K562 (cell line): ENCODE measurements at regions not wholly inside any gene's neighbourhood (a gene's known extent, or its start where the extent isn't known, plus 50 kb on each side); places are given as distances from the start of the nearest gene placed in this dataset.

Experiments used
- ATAC-seq: fragments of 200-7000 bp; cut with Tn5 transposase; 3 replicates; pipeline ENCODE4 v1.9.1; 2020; ENCODE audit warnings: moderate library complexity
- BruUV-seq: library from RNA; stranded (reverse); fragments of 400-500 nt; replicated peaks from 2 replicates; lab custom pipeline; 2021; lab: Mats Ljungman, UMichigan
- CTCF ChIA-PET: fragments of 300-600 bp; formaldehyde crosslinking; extraction: SDS; loops from one replicate; lab custom pipeline; 2021; ENCODE audit warnings: low intra/inter-chr PET ratio; lab: Yijun Ruan, JAX
- POLR2A ChIA-PET: fragments of 300-600, 350-650 bp; sonication (Branson Sonifier 250); formaldehyde crosslinking; extraction: SDS; loops from one replicate; lab custom pipeline; 2021; ENCODE audit warnings: antibody characterized with exemption, inconsistent platforms; lab: Yijun Ruan, JAX
- DNase-seq, 4 experiments: peaks; one replicate each; pipeline versions ENCODE4 v3.0.0 to v3.0.0-alpha.2; 2011 to 2018; ENCODE audit warnings: low spot score in 3 of 4, mixed read lengths in 3 of 4; ENCODE audit errors: extremely low read depth in 1 of 4
- FAIRE-seq: peaks from 2 replicates; lab custom pipeline; 2011; peaks lifted over from hg19 to GRCh38; lab: Jason Lieb, UNC
- H2AFZ ChIP-seq: 2 replicates; pipeline ENCODE4 v1.6.0; 2011; ENCODE audit warnings: low read depth, low read length, control low read depth, inconsistent platforms
- H3K27ac ChIP-seq: fragments of 200-600 bp; 3 replicates; pipeline ENCODE4 v1.8.0; 2011; ENCODE audit warnings: low read depth, mild to moderate bottlenecking, control low read depth, inconsistent platforms, low read length, moderate library complexity, mixed read lengths; ENCODE audit errors: extremely low read depth
- H3K27me3 ChIP-seq, 2 experiments: fragments of 300-600 bp in 1 of 2; 2 replicates in 1 of 2; 3 replicates in 1 of 2; pipeline versions ENCODE4 v1.6.0 to v1.8.0; 2011; ENCODE audit warnings: inconsistent platforms in 2 of 2, low read length in 2 of 2, mild to moderate bottlenecking in 1 of 2, mixed read lengths in 1 of 2, moderate library complexity in 1 of 2; ENCODE audit not compliant: control insufficient read depth in 2 of 2, insufficient read depth in 2 of 2
- H3K36me3 ChIP-seq: fragments of 300-600 bp; 3 replicates; pipeline ENCODE4 v1.8.0; 2011; ENCODE audit warnings: mild to moderate bottlenecking, low read length, inconsistent platforms; ENCODE audit not compliant: control insufficient read depth, insufficient read depth
- H3K4me1 ChIP-seq, 2 experiments: fragments of 200-600 bp in 1 of 2; replicated peaks in 1 of 2; 2 replicates in 1 of 2; 3 replicates in 1 of 2; pipeline versions ENCODE4 v1.5.1 to v1.8.0; 2011; ENCODE audit warnings: inconsistent platforms in 2 of 2, low read length in 2 of 2, mild to moderate bottlenecking in 1 of 2, mixed read lengths in 1 of 2, moderate library complexity in 1 of 2; ENCODE audit not compliant: control insufficient read depth in 2 of 2, insufficient read depth in 2 of 2
- H3K4me2 ChIP-seq: 2 replicates; pipeline ENCODE4 v1.6.1; 2011; ENCODE audit warnings: low read length, control low read depth, inconsistent platforms, mixed read lengths; ENCODE audit not compliant: insufficient read depth
- H3K4me3 ChIP-seq: fragments of 200-600 bp; sonication (generic), shearing (Covaris generic); 2 replicates; pipeline ENCODE4 v1.5.1; 2016; ENCODE audit warnings: control low read depth, inconsistent platforms
- H3K79me2 ChIP-seq: fragments of 200-600 bp; 3 replicates; pipeline ENCODE4 v1.8.0; 2011; ENCODE audit warnings: low read length, inconsistent platforms; ENCODE audit not compliant: control insufficient read depth, insufficient read depth
- H3K9ac ChIP-seq, 2 experiments: 2 replicates each; pipeline versions ENCODE4 v1.6.0 to v1.6.1; 2011; ENCODE audit warnings: low read depth in 2 of 2, low read length in 2 of 2, control low read depth in 1 of 2, inconsistent platforms in 1 of 2, mild to moderate bottlenecking in 1 of 2, mixed read lengths in 1 of 2; ENCODE audit not compliant: insufficient read depth in 1 of 2
- H3K9me1 ChIP-seq: one replicate; pipeline ENCODE4 v1.6.0; 2011; ENCODE audit warnings: inconsistent platforms, mild to moderate bottlenecking, low read length, moderate library complexity; ENCODE audit not compliant: control insufficient read depth, insufficient read depth
- H3K9me3 ChIP-seq: replicated peaks from 2 replicates; pipeline ENCODE4 v1.5.1; 2011; ENCODE audit warnings: low read depth, low read length, inconsistent platforms; ENCODE audit not compliant: control insufficient read depth, insufficient read depth
- H4K20me1 ChIP-seq: replicated peaks from 2 replicates; pipeline ENCODE4 v1.6.1; 2011; ENCODE audit warnings: low read length, inconsistent platforms, mixed read lengths; ENCODE audit not compliant: control insufficient read depth, insufficient read depth
- ATF1 ChIP-seq, 2 experiments: fragments of 450-650 bp in 1 of 2; IDR thresholded peaks; 2 replicates each; pipeline ENCODE4 v1.6.1; 2016; ENCODE audit warnings: missing compliant biosample characterization in 1 of 2, missing genetic modification characterization in 1 of 2
- HNRNPH1 ChIP-seq: fragments of 200-400 bp; formaldehyde crosslinking; optimal IDR thresholded peaks from 2 replicates; pipeline ENCODE3; 2017; ENCODE audit warnings: low read depth, mild to moderate bottlenecking, low read length, moderate library complexity
- KAT7 ChIP-seq: sonication (generic); formaldehyde crosslinking; IDR thresholded peaks from 2 replicates; pipeline ENCODE4 v1.8.0; 2022; ENCODE audit warnings: missing genetic modification reagents, mild to moderate bottlenecking, borderline replicate concordance
- MXI1 ChIP-seq: IDR thresholded peaks from 2 replicates; pipeline ENCODE4 v1.6.1; 2011; ENCODE audit warnings: low read depth, mild to moderate bottlenecking, improper control_type of control experiment, low read length
- RERE ChIP-seq: sonication (generic); formaldehyde crosslinking; IDR thresholded peaks from 2 replicates; pipeline ENCODE4 v1.8.0; 2023; ENCODE audit warnings: missing genetic modification reagents, mild to moderate bottlenecking, borderline replicate concordance
- SIN3B ChIP-seq: fragments of 450-650 bp; IDR thresholded peaks from 2 replicates; pipeline ENCODE4 v1.6.1; 2017; ENCODE audit warnings: low read depth, mild to moderate bottlenecking, moderate library complexity
- SMARCE1 ChIP-seq: fragments of 450-650 bp; IDR thresholded peaks from 2 replicates; pipeline ENCODE4 v1.7.1; 2016; ENCODE audit warnings: mild to moderate bottlenecking
- ZNF146 ChIP-seq: IDR thresholded peaks from one replicate; pipeline ENCODE4 v1.6.1; 2018; ENCODE audit warnings: missing compliant biosample characterization; ENCODE audit not compliant: unreplicated experiment
- ZNF354B ChIP-seq: fragments of 250-450 bp; sonication (Bioruptor Pico); IDR thresholded peaks from 2 replicates; pipeline ENCODE4 v1.4.0; 2020
- ZNF507 ChIP-seq: conservative IDR thresholded peaks from 2 replicates; pipeline ENCODE4 v1.6.1; 2017; ENCODE audit warnings: missing genetic modification characterization, missing compliant biosample characterization
- ZNF778 ChIP-seq: fragments of 450-650 bp; formaldehyde crosslinking; IDR thresholded peaks from 2 replicates; pipeline ENCODE4 v1.4.0; 2020; ENCODE audit warnings: mild to moderate bottlenecking, moderate library complexity
- ZNF79 ChIP-seq: fragments of 250-450 bp; sonication (Bioruptor Pico); IDR thresholded peaks from 2 replicates; pipeline ENCODE4 v1.4.0; 2020; ENCODE audit warnings: low read depth, mild to moderate bottlenecking, moderate library complexity
- ZSCAN32 ChIP-seq: fragments of 450-650 bp; formaldehyde crosslinking; IDR thresholded peaks from 2 replicates; pipeline ENCODE4 v1.4.0; 2020; ENCODE audit warnings: mild to moderate bottlenecking, moderate library complexity
- WGBS: fragments of 100-300 bp; shearing (Covaris generic); methylation state at CpG from one replicate; pipeline ENCODE4 v1.1.6; 2016; ENCODE audit warnings: low coverage, mixed read lengths; ENCODE audit not compliant: insufficient coverage; ENCODE audit errors: missing lambda C conversion rate; 5-methylcytosine and 5-hydroxymethylcytosine counted together
- in situ Hi-C: fragments of 300-500 bp; cut with MboI; formaldehyde crosslinking; loops from 4 replicates; pipeline ENCODE4 v1.15.0; 2018; ENCODE audit warnings: inconsistent platforms, mixed read lengths
- intact Hi-C: fragments of 100-400 bp; cut with micrococcal nuclease; formaldehyde crosslinking; loops from 2 replicates; pipeline ENCODE4 v1.14.2; 2022
- TF ChIP-seq, protein P1 (sequence below): fragments of 250-450 bp; sonication (Bioruptor Pico); IDR thresholded peaks from 2 replicates; pipeline ENCODE4 v1.8.0; 2021; ENCODE audit warnings: moderate library complexity, mild to moderate bottlenecking, inconsistent platforms

- intact Hi-C loops, result no loop called here
- no peak overlapping the region for H3K4me2 ChIP-seq
Measured at GRCh38 chr20:11266571-11266970, 592.8 kb upstream of the JAG1 start.

More at GRCh38 chr20:11266571-11266970, 592.8 kb upstream of the JAG1 start:
- H4K20me1 ChIP-seq, result no peaks in the 10 kb centered on the region
- in situ Hi-C loops, result no loop called here
- H3K4me1 ChIP-seq, result no peaks in the 10 kb centered on the region
- no peaks in the 10 kb centered on the region for H3K9me1 ChIP-seq
- TF ChIP-seq KAT7 (CRISPR knock-in tag), result no peak
- TF ChIP-seq ZNF146 (CRISPR knock-in tag), result no peak
- no peak for TF ChIP-seq ZNF778 (CRISPR knock-in tag)
- TF ChIP-seq ZNF79 (CRISPR knock-in tag), result no peak
- no peak for TF ChIP-seq SIN3B
- TF ChIP-seq, protein P1, sequence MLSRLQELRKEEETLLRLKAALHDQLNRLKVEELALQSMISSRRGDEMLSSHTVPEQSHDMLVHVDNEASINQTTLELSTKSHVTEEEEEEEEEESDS (CRISPR knock-in tag), result no peak
- TF ChIP-seq SMARCE1, result no peak
- TF ChIP-seq ATF1 (CRISPR knock-in tag; IDR thresholded peaks at IDR 0.05), result no peak
- TF ChIP-seq ATF1 (tag; IDR thresholded peaks at IDR 0.05), result no peak
- TF ChIP-seq ZNF507, result no peak
- no peak for TF ChIP-seq HNRNPH1
- TF ChIP-seq RERE, result no peak
- no peak for TF ChIP-seq MXI1
- no peak for TF ChIP-seq ZNF354B
- TF ChIP-seq ZSCAN32 (CRISPR knock-in tag), result no peak
- no peaks in the 10 kb centered on the region for H3K27me3 ChIP-seq
- H3K36me3 ChIP-seq, result no peaks in the 10 kb centered on the region
- ATAC-seq (no peak), FAIRE-seq (no peak), DNase-seq (no peak)
- no peak overlapping the region for H3K4me3 ChIP-seq
- no peaks in the 10 kb centered on the region for H3K79me2 ChIP-seq
- no TSS peak for BruUV-seq
- CTCF ChIA-PET, result no interaction called here
- no peak overlapping the region for H3K9ac ChIP-seq
- no peak overlapping the region for H2AFZ ChIP-seq
- H3K9me3 ChIP-seq, result no peaks in the 10 kb centered on the region
- WGBS, result 0% methylated on average over 3 of the region's 3 CpGs
- no peak overlapping the region for H3K27ac ChIP-seq
- POLR2A ChIA-PET, result no interaction called here
